SK-N-SH (cell line): ENCODE measurements at regions not wholly inside any gene's neighbourhood (a gene's known extent, or its start where the extent isn't known, plus 50 kb on each side); places are given as distances from the start of the nearest gene placed in this dataset.

Source experiments
- CTCF ChIA-PET: fragments of 300-600, 350-600 bp; formaldehyde crosslinking; extraction: SDS; loops from one replicate; lab custom pipeline; 2021; lab: Yijun Ruan, JAX
- POLR2A ChIA-PET: fragments of 350-600 bp; sonication (Branson Sonifier 250); formaldehyde crosslinking; extraction: SDS; loops from one replicate; lab custom pipeline; 2020; ENCODE audit warnings: antibody characterized with exemption, inconsistent platforms; lab: Yijun Ruan, JAX
- DNase-seq: peaks from one replicate; pipeline ENCODE4 v3.0.0; 2012
- H2AFZ ChIP-seq: fragments of 200-600 bp; sonication (generic); 2 replicates; pipeline ENCODE4 v1.8.1; 2016; ENCODE audit warnings: antibody characterized with exemption, mild to moderate bottlenecking, low read depth
- H3F3A ChIP-seq: fragments of 200-600 bp; sonication (generic); replicated peaks from 2 replicates; pipeline ENCODE3; 2016; ENCODE audit warnings: antibody characterized with exemption, mild to moderate bottlenecking; ENCODE audit not compliant: insufficient read depth
- H3K27ac ChIP-seq, 2 experiments: fragments of 200-500 bp in 1 of 2; fragments of 200-600 bp in 1 of 2; sonication (Bioruptor generic) in 1 of 2; sonication (generic), shearing (Covaris generic) in 1 of 2; 2 replicates each; pipeline versions ENCODE4 v1.5.1 to v1.6.1; 2014 to 2016; ENCODE audit warnings: low read depth in 2 of 2, inconsistent platforms in 1 of 2, low read length in 1 of 2, mild to moderate bottlenecking in 1 of 2, mixed read lengths in 1 of 2
- H3K27me3 ChIP-seq: fragments of 200-600 bp; sonication (generic), shearing (Covaris generic); 2 replicates; pipeline ENCODE4 v1.6.1; 2016; ENCODE audit warnings: mixed run types; ENCODE audit not compliant: insufficient read depth
- H3K36me3 ChIP-seq, 2 experiments: fragments of 200-500 bp in 1 of 2; fragments of 200-600 bp in 1 of 2; sonication (Bioruptor generic) in 1 of 2; sonication (generic) in 1 of 2; replicated peaks in 1 of 2; 2 replicates each; pipeline versions ENCODE3 to v1.5.1; 2014 to 2016; ENCODE audit warnings: low read length in 1 of 2, mild to moderate bottlenecking in 1 of 2; ENCODE audit not compliant: insufficient read depth in 2 of 2, control insufficient read depth in 1 of 2
- H3K4me1 ChIP-seq, 2 experiments: fragments of 200-500 bp in 1 of 2; fragments of 200-600 bp in 1 of 2; sonication (Bioruptor generic) in 1 of 2; sonication (generic), shearing (Covaris generic) in 1 of 2; 2 replicates each; pipeline versions ENCODE4 v1.5.1 to v1.6.1; 2014 to 2016; ENCODE audit warnings: low read depth in 1 of 2, low read length in 1 of 2, mixed run types in 1 of 2; ENCODE audit not compliant: insufficient read depth in 2 of 2, control insufficient read depth in 1 of 2
- H3K4me2 ChIP-seq: fragments of 200-600 bp; sonication (generic), shearing (Covaris generic); 2 replicates; pipeline ENCODE4 v1.6.1; 2017; ENCODE audit warnings: mixed run types
- H3K4me3 ChIP-seq, 2 experiments: fragments of 200-500 bp in 1 of 2; fragments of 200-600 bp in 1 of 2; sonication (Bioruptor generic) in 1 of 2; sonication (generic), shearing (Covaris generic) in 1 of 2; 2 replicates each; pipeline versions ENCODE4 v1.5.1 to v1.8.1; 2014 to 2016; ENCODE audit warnings: low read depth in 2 of 2, inconsistent platforms in 1 of 2, low read length in 1 of 2, mild to moderate bottlenecking in 1 of 2, mixed read lengths in 1 of 2, moderate library complexity in 1 of 2
- H3K79me2 ChIP-seq: fragments of 200-600 bp; sonication (generic); 2 replicates; pipeline ENCODE4 v1.8.1; 2017; ENCODE audit warnings: mild to moderate bottlenecking; ENCODE audit not compliant: insufficient read depth
- H3K9ac ChIP-seq: fragments of 200-600 bp; sonication (generic); 2 replicates; pipeline ENCODE4 v1.6.1; 2017; ENCODE audit warnings: mixed run types
- H3K9me2 ChIP-seq: fragments of 200-600 bp; sonication (generic); 2 replicates; pipeline ENCODE4 v1.6.1; 2017; ENCODE audit warnings: mixed run types
- H3K9me3 ChIP-seq: fragments of 200-600 bp; sonication (generic); 2 replicates; pipeline ENCODE4 v1.6.1; 2017; ENCODE audit warnings: mixed run types, mild to moderate bottlenecking, moderate library complexity
- H4K20me1 ChIP-seq: fragments of 200-600 bp; sonication (generic); 2 replicates; pipeline ENCODE4 v1.6.1; 2017; ENCODE audit warnings: mild to moderate bottlenecking, mixed run types; ENCODE audit not compliant: insufficient read depth
- CHD2 ChIP-seq: fragments of 150-350 bp; IDR thresholded peaks from 2 replicates; pipeline ENCODE4 v1.6.1; 2018; ENCODE audit warnings: low read length; ENCODE audit not compliant: partially characterized antibody
- CTCF ChIP-seq: fragments of 200-600 bp; sonication (generic); IDR thresholded peaks from 2 replicates; pipeline ENCODE4 v1.6.1; 2017; ENCODE audit warnings: antibody characterized with exemption, mild to moderate bottlenecking, moderate library complexity
- EZH2phosphoT487 ChIP-seq: fragments of 200-600 bp; sonication (generic); IDR thresholded peaks from 2 replicates; pipeline ENCODE4 v1.6.1; 2017; ENCODE audit warnings: low read depth, mixed run types, mild to moderate bottlenecking, antibody characterized with exemption, moderate library complexity, borderline replicate concordance
- GABPA ChIP-seq: IDR thresholded peaks from 2 replicates; pipeline ENCODE4 v1.4.0; 2012; ENCODE audit warnings: low read depth, mild to moderate bottlenecking
- IRF3 ChIP-seq: fragments of 150-350 bp; IDR thresholded peaks from 2 replicates; pipeline ENCODE4 v1.6.1; 2016; ENCODE audit warnings: mild to moderate bottlenecking, low read depth, low read length
- MAX ChIP-seq: IDR thresholded peaks from 2 replicates; pipeline ENCODE4 v1.4.0; 2012; ENCODE audit warnings: low read depth
- NRF1 ChIP-seq: IDR thresholded peaks from 2 replicates; pipeline ENCODE4 v1.6.1; 2012; ENCODE audit warnings: low read depth, mild to moderate bottlenecking, low read length
- PBX3 ChIP-seq: IDR thresholded peaks from 2 replicates; pipeline ENCODE4; 2012
- RAD21 ChIP-seq: IDR thresholded peaks from 2 replicates; pipeline ENCODE4 v1.6.1; 2012; ENCODE audit warnings: mild to moderate bottlenecking, low read length
- RCOR1 ChIP-seq: fragments of 150-350 bp; IDR thresholded peaks from 2 replicates; pipeline ENCODE4 v1.6.1; 2017; ENCODE audit warnings: antibody characterized with exemption, low read length
- REST ChIP-seq: IDR thresholded peaks from 2 replicates; pipeline ENCODE4 v1.6.1; 2012; ENCODE audit warnings: mild to moderate bottlenecking, low read depth, low read length, moderate library complexity
- SMC3 ChIP-seq: IDR thresholded peaks from 2 replicates; pipeline ENCODE4 v1.6.1; 2012; ENCODE audit warnings: low read depth, low read length, improper control_type of control experiment
- YY1 ChIP-seq: IDR thresholded peaks from 2 replicates; pipeline ENCODE4 v1.4.0; 2012; ENCODE audit warnings: low read depth, mild to moderate bottlenecking
- WGBS: methylation state at CpG from one replicate; pipeline ENCODE4 v1.1.6; 2017; ENCODE audit warnings: low lambda C conversion rate; 5-methylcytosine and 5-hydroxymethylcytosine counted together
- TF ChIP-seq, protein P1 (sequence below): IDR thresholded peaks from 2 replicates; pipeline ENCODE4 v1.4.0; 2012; ENCODE audit warnings: low read depth, borderline replicate concordance

GRCh38 chr10:69693886-69694285 is 63.8 kb downstream of the FAM241B start (continued):
- no peak for TF ChIP-seq IRF3
- TF ChIP-seq, all 33 proteins: peak for 0

DNA sequence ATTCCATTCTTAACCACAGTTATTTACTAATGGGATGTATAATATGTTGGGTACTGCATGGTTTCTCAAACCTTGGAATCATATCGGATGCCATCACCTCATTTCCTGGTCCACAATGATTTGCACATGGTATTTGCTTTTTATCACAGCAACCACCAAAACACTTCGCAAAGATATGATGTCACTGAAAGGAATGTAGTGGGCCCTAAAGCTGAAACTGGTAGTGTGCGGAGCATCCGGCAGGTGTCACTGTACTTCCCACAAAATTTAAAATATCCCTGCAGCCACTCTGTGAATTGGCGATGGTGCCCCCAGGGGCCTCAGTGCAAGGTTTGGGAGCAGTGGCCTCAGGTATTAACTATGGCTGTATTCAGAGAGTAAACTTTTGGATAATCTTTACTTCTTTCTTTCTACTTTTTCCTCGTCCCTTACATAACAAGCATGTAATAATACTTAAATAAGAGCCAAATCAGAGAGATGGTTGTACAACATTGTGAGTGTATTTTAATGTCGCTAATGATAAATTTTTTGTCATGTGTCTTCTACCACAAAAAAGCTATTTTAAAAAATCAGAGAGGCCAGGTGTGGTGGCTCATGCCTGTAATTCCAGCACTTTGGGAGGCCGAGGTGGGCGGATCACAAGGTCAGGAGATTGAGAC is 66.2 kb downstream of the FAM241B start:
- DNase-seq: no peak

GRCh38 chr10:69697006-69697405 is 67.0 kb downstream of the FAM241B start:
- Histone ChIP-seq H2AFZ (no peak overlapping the region), H3K27me3 (peaks cover 3% of the 10 kb centered on the region), H3F3A (no peaks in the 10 kb centered on the region), H3K4me3 (no peak overlapping the region), H3K9me2 (no peaks in the 10 kb centered on the region), H3K9me3 (no peaks in the 10 kb centered on the region), H3K9ac (no peak overlapping the region), H3K79me2 (no peaks in the 10 kb centered on the region), H4K20me1 (no peaks in the 10 kb centered on the region), H3K27ac (no peak overlapping the region), H3K4me2 (no peak overlapping the region), H3K36me3 (no peaks in the 10 kb centered on the region), H3K4me1 (no peaks in the 10 kb centered on the region)
- POLR2A ChIA-PET: no interaction called here
- CTCF ChIA-PET: interaction anchor here (0.9 to 3.0 kb wide), 9 partner anchors 11 to 217 kb away, joined by 3 to 20 read pairs (median 6); no protein-coding TSS in a partner anchor
- no peak for DNase-seq
- 30% methylated on average over 4 of the region's 4 CpGs for WGBS
- no peak for TF ChIP-seq GABPA
- TF ChIP-seq, protein P1, sequence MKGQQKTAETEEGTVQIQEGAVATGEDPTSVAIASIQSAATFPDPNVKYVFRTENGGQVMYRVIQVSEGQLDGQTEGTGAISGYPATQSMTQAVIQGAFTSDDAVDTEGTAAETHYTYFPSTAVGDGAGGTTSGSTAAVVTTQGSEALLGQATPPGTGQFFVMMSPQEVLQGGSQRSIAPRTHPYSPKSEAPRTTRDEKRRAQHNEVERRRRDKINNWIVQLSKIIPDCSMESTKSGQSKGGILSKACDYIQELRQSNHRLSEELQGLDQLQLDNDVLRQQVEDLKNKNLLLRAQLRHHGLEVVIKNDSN: no peak
- no peak for TF ChIP-seq CHD2
- no peak for TF ChIP-seq REST
- no peak for TF ChIP-seq MAX
- no peak for TF ChIP-seq YY1
- TF ChIP-seq RCOR1: no peak
- no peak for TF ChIP-seq PBX3

More for the DNA sequence above, 66.2 kb downstream of the FAM241B start:
- WGBS: 77% methylated on average over 9 of the region's 9 CpGs
- no peaks in the 10 kb centered on the region for H3K9me2 ChIP-seq
- no peak overlapping the region for H3K4me2 ChIP-seq
- no peak overlapping the region; a peak in 1 of 4 replicates for H3K4me3 ChIP-seq
- H3K79me2 ChIP-seq: no peaks in the 10 kb centered on the region
- TF ChIP-seq EZH2phosphoT487: no peak
- TF ChIP-seq NRF1: no peak
- peak; percentile 53 for TF ChIP-seq CTCF
- TF ChIP-seq SMC3: peak; percentile 26; the same call in 1 of the 2 replicates
- TF ChIP-seq RAD21: peak; percentile 40
- no peaks in the 10 kb centered on the region for H3F3A ChIP-seq
- H3K27ac ChIP-seq: no peak overlapping the region; a peak in 1 of 4 replicates
- no peaks in the 10 kb centered on the region for H3K4me1 ChIP-seq
- H3K9ac ChIP-seq: no peak overlapping the region
- ChIA-PET CTCF (interaction anchor here (0.6 to 3.0 kb wide), 16 partner anchors 11 to 218 kb away, joined by 3 to 20 read pairs (median 4); no protein-coding TSS in a partner anchor), POLR2A (interaction anchor here (0.6 kb wide), 1 partner anchor 17 kb away, joined by 3 read pairs; no protein-coding TSS in a partner anchor)
- no peak overlapping the region for H2AFZ ChIP-seq
- H3K36me3 ChIP-seq: no peaks in the 10 kb centered on the region
- no peaks in the 10 kb centered on the region for H4K20me1 ChIP-seq
- H3K9me3 ChIP-seq: no peaks in the 10 kb centered on the region
- H3K27me3 ChIP-seq: peaks cover 3% of the 10 kb centered on the region; the same call in 1 of the 2 replicates
